GM12878 (cell line): ENCODE measurements at regions not wholly inside any gene's neighbourhood (a gene's known extent, or its start where the extent isn't known, plus 50 kb on each side); places are given as distances from the start of the nearest gene placed in this dataset.

Experiments used
- ATAC-seq: fragments of 200-7000 bp; cut with Tn5 transposase; 3 replicates; pipeline ENCODE4 v1.9.1; 2020; ENCODE audit warnings: mild to moderate bottlenecking, moderate library complexity
- BruUV-seq: library from RNA; stranded (reverse); fragments of 400-500 nt; replicated peaks from 2 replicates; lab custom pipeline; 2021; lab: Mats Ljungman, UMichigan
- CTCF ChIA-PET: fragments of 300-600 bp; sonication (Branson Sonifier 250); formaldehyde crosslinking; extraction: SDS; loops from one replicate; lab custom pipeline; 2021; ENCODE audit warnings: inconsistent platforms; lab: Yijun Ruan, JAX
- POLR2A ChIA-PET: fragments of 350-600 bp; formaldehyde crosslinking; extraction: SDS; loops from one replicate; lab custom pipeline; 2021; ENCODE audit warnings: inconsistent platforms; lab: Charles Lee
- RAD21 ChIA-PET: fragments of 300-600 bp; sonication (Branson Sonifier 250); formaldehyde crosslinking; loops from one replicate; lab custom pipeline; 2023; ENCODE audit warnings: antibody characterized with exemption; ENCODE audit not compliant: unreplicated experiment; lab: Charles Lee
- SMC1A ChIA-PET: fragments of 300-600 bp; sonication (Branson Sonifier 250); formaldehyde crosslinking; loops from one replicate; lab custom pipeline; 2023; ENCODE audit not compliant: unreplicated experiment, uncharacterized antibody; lab: Charles Lee
- DNase-seq: peaks from one replicate; pipeline ENCODE4 v3.0.0-alpha.2; 2011; ENCODE audit warnings: low read depth, low spot score
- FAIRE-seq: peaks from 3 replicates; lab custom pipeline; 2011; peaks lifted over from hg19 to GRCh38; lab: Jason Lieb, UNC
- H2AFZ ChIP-seq: 2 replicates; pipeline ENCODE4 v1.6.0; 2011; ENCODE audit warnings: low read depth, low read length, control low read depth; ENCODE audit not compliant: control insufficient read depth
- H3K27ac ChIP-seq: 2 replicates; pipeline ENCODE4 v1.5.1; 2011; ENCODE audit warnings: control low read depth; ENCODE audit not compliant: control insufficient read depth, insufficient read depth
- H3K27me3 ChIP-seq, 2 experiments: replicated peaks in 1 of 2; 2 replicates each; pipeline versions ENCODE4 v1.6.0 to v1.6.1; 2011; ENCODE audit warnings: low read length in 1 of 2; ENCODE audit not compliant: control insufficient read depth in 2 of 2, insufficient read depth in 2 of 2
- H3K36me3 ChIP-seq, 2 experiments: 2 replicates each; pipeline ENCODE4 v1.5.1; 2011; ENCODE audit warnings: low read length in 1 of 2; ENCODE audit not compliant: control insufficient read depth in 2 of 2, insufficient read depth in 2 of 2
- H3K4me1 ChIP-seq: 2 replicates; pipeline ENCODE4 v1.6.1; 2011; ENCODE audit warnings: mild to moderate bottlenecking, low read length, moderate library complexity, mixed read lengths; ENCODE audit not compliant: control insufficient read depth, insufficient read depth
- H3K4me2 ChIP-seq: 2 replicates; pipeline ENCODE4 v1.6.0; 2011; ENCODE audit warnings: control low read depth; ENCODE audit not compliant: control insufficient read depth, insufficient read depth
- H3K4me3 ChIP-seq: fragments of 200-600 bp; sonication (generic); 2 replicates; pipeline ENCODE4 v1.5.1; 2016
- H3K79me2 ChIP-seq: 2 replicates; pipeline ENCODE4 v1.6.0; 2011; ENCODE audit warnings: low read length; ENCODE audit not compliant: control insufficient read depth, insufficient read depth
- H3K9ac ChIP-seq: 2 replicates; pipeline ENCODE4 v1.8.0; 2011; ENCODE audit warnings: low read length, control low read depth, mixed read lengths; ENCODE audit not compliant: control insufficient read depth, insufficient read depth
- H3K9me3 ChIP-seq: replicated peaks from 3 replicates; pipeline ENCODE4 v1.5.1; 2011; ENCODE audit warnings: mild to moderate bottlenecking, low read length; ENCODE audit not compliant: control insufficient read depth, insufficient read depth
- H4K20me1 ChIP-seq: 2 replicates; pipeline ENCODE4 v1.6.0; 2011; ENCODE audit not compliant: control insufficient read depth, insufficient read depth
- CHD4 ChIP-seq: fragments of 200-600 bp; sonication (generic); IDR thresholded peaks from 2 replicates; pipeline ENCODE4 v1.6.1; 2016; ENCODE audit warnings: mild to moderate bottlenecking
- EP300 ChIP-seq, 2 experiments: fragments of 150-350 bp in 1 of 2; IDR thresholded peaks; 2 replicates each; pipeline ENCODE4 v1.6.1; 2011 to 2012; ENCODE audit warnings: low read depth in 2 of 2, low read length in 2 of 2, borderline replicate concordance in 1 of 2, improper control_type of control experiment in 1 of 2, inconsistent platforms in 1 of 2; ENCODE audit not compliant: control insufficient read depth in 1 of 2
- KLF5 ChIP-seq: fragments of 450-650 bp; IDR thresholded peaks from 2 replicates; pipeline ENCODE4 v1.6.1; 2014; ENCODE audit warnings: mild to moderate bottlenecking; ENCODE audit not compliant: partially characterized antibody
- LARP7 ChIP-seq: fragments of 450-650 bp; IDR thresholded peaks from 2 replicates; pipeline ENCODE4 v1.6.1; 2017; ENCODE audit warnings: mild to moderate bottlenecking
- NBN ChIP-seq: fragments of 450-650 bp; IDR thresholded peaks from 2 replicates; pipeline ENCODE4 v1.6.1; 2016
- PBX3 ChIP-seq: IDR thresholded peaks from 2 replicates; pipeline ENCODE4 v1.6.1; 2011; ENCODE audit warnings: mild to moderate bottlenecking, low read depth, low read length, moderate library complexity; ENCODE audit not compliant: insufficient replicate concordance
- RELB ChIP-seq: fragments of 450-650 bp; IDR thresholded peaks from 2 replicates; pipeline ENCODE4 v1.6.1; 2017; ENCODE audit warnings: low read depth, mild to moderate bottlenecking, moderate library complexity
- SMAD5 ChIP-seq: IDR thresholded peaks from 2 replicates; pipeline ENCODE4 v1.6.1; 2016; ENCODE audit warnings: antibody characterized with exemption, low read depth
- SP1 ChIP-seq: IDR thresholded peaks from one replicate; pipeline ENCODE4 v1.6.1; 2011; ENCODE audit warnings: low read depth, low read length
- SUZ12 ChIP-seq: fragments of 200-600 bp; sonication (generic); IDR thresholded peaks from one replicate; pipeline ENCODE4 v1.6.1; 2018; ENCODE audit warnings: antibody characterized with exemption, mild to moderate bottlenecking; ENCODE audit not compliant: unreplicated experiment
- TCF12 ChIP-seq: IDR thresholded peaks from 2 replicates; pipeline ENCODE4 v1.6.1; 2011; ENCODE audit warnings: low read depth, mild to moderate bottlenecking, low read length
- TCF3 ChIP-seq: IDR thresholded peaks from 2 replicates; pipeline ENCODE4 v1.6.1; 2012; ENCODE audit warnings: low read depth, mild to moderate bottlenecking, low read length, borderline replicate concordance; ENCODE audit not compliant: insufficient read depth
- WGBS: methylation state at CpG from one replicate; pipeline ENCODE4 v1.1.6; 2016; ENCODE audit warnings: low lambda C conversion rate; ENCODE audit not compliant: insufficient replicate concordance, insufficient coverage; ENCODE audit errors: missing lambda C conversion rate; 5-methylcytosine and 5-hydroxymethylcytosine counted together
- in situ Hi-C: fragments of 300-500 bp; cut with MboI; formaldehyde crosslinking; loops from 9 replicates; pipeline ENCODE4 v1.14.3; 2018; ENCODE audit warnings: mixed read lengths
- intact Hi-C: fragments of 100-400 bp; cut with micrococcal nuclease; formaldehyde crosslinking; loops from one replicate; pipeline ENCODE4 v1.14.2; 2022; ENCODE audit not compliant: unreplicated experiment

- no peak for ATAC-seq
- Histone ChIP-seq H3K9me3 (no peaks in the 10 kb centered on the region), H3K4me2 (no peak overlapping the region), H3K27me3 (no peaks in the 10 kb centered on the region), H2AFZ (no peak overlapping the region), H3K4me1 (no peaks in the 10 kb centered on the region), H3K9ac (no peak overlapping the region), H3K79me2 (no peaks in the 10 kb centered on the region), H3K4me3 (no peak overlapping the region), H4K20me1 (no peaks in the 10 kb centered on the region), H3K27ac (no peak overlapping the region), H3K36me3 (no peaks in the 10 kb centered on the region)
- CTCF ChIA-PET, result no interaction called here
- no peak for DNase-seq
- SMC1A ChIA-PET, result no interaction called here
- BruUV-seq, result no TSS peak
- RAD21 ChIA-PET, result no interaction called here
- POLR2A ChIA-PET, result no interaction called here
- intact Hi-C loops (no loop called here), in situ Hi-C loops (no loop called here)
- no peak for FAIRE-seq
- 25% methylated on average over 3 of the region's 3 CpGs for WGBS
- TF ChIP-seq SUZ12, result no peak
- no peak for TF ChIP-seq SP1
- TF ChIP-seq RELB, result no peak
- TF ChIP-seq KLF5, result no peak
- TF ChIP-seq CHD4, result no peak
Observed at GRCh38 chr2:145836986-145837385, 1317.1 kb upstream of the ZEB2 start.

GRCh38 chr2:145835665-145836064 lies 1315.7 kb upstream of the ZEB2 start:
- no peaks in the 10 kb centered on the region for H3K4me1 ChIP-seq
- H3K36me3 ChIP-seq, result no peaks in the 10 kb centered on the region
- no TSS peak for BruUV-seq
- CTCF ChIA-PET, result no interaction called here
- POLR2A ChIA-PET, result no interaction called here
- no peaks in the 10 kb centered on the region for H3K9me3 ChIP-seq
- RAD21 ChIA-PET, result no interaction called here
- no peaks in the 10 kb centered on the region for H3K79me2 ChIP-seq
- no peak for TF ChIP-seq EP300 (IDR thresholded peaks at IDR 0.05; ENCODE audit: borderline replicate concordance in 1 of 2, control insufficient read depth in 1 of 2, low read depth in 2 of 2, low read length in 2 of 2)
- TF ChIP-seq LARP7, result no peak
- TF ChIP-seq TCF3, result no peak
- TF ChIP-seq NBN, result no peak
- no peak for TF ChIP-seq TCF12
- TF ChIP-seq SMAD5, result no peak
- TF ChIP-seq PBX3, result no peak
- TF ChIP-seq, all 136 proteins: peak for 0
- Histone ChIP-seq H3K4me2 (no peak overlapping the region), H3K27ac (no peak overlapping the region), H2AFZ (no peak overlapping the region), H4K20me1 (no peaks in the 10 kb centered on the region), H3K27me3 (no peaks in the 10 kb centered on the region), H3K4me3 (no peak overlapping the region), H3K9ac (no peak overlapping the region)
- intact Hi-C loops, result no loop called here
- SMC1A ChIA-PET, result no interaction called here
- DNase-seq (no peak), ATAC-seq (no peak), FAIRE-seq (no peak)
- WGBS, result 100% methylated on average over 1 of the region's 1 CpG
- in situ Hi-C loops, result no loop called here
